IPS-18a (cell line): ENCODE measurements at regions not wholly inside any gene's neighbourhood (a gene's known extent, or its start where the extent isn't known, plus 50 kb on each side); places are given as distances from the start of the nearest gene placed in this dataset.

Experiments
- H3K27ac ChIP-seq: one replicate; pipeline ENCODE4 v1.5.1; 2013; ENCODE audit warnings: low read length
- H3K27me3 ChIP-seq: one replicate; pipeline ENCODE4 v1.6.1; 2013; ENCODE audit warnings: mild to moderate bottlenecking, low read length; ENCODE audit not compliant: control insufficient read depth, insufficient read depth
- H3K36me3 ChIP-seq: one replicate; pipeline ENCODE4 v1.6.1; 2013; ENCODE audit warnings: low read depth, low read length; ENCODE audit not compliant: control insufficient read depth
- H3K4me1 ChIP-seq: one replicate; pipeline ENCODE4 v1.6.1; 2013; ENCODE audit warnings: low read depth, low read length; ENCODE audit not compliant: control insufficient read depth
- H3K4me3 ChIP-seq: one replicate; pipeline ENCODE4 v1.5.1; 2013; ENCODE audit warnings: low read length
- H3K9ac ChIP-seq: one replicate; pipeline ENCODE4 v1.6.1; 2013; ENCODE audit warnings: mild to moderate bottlenecking, low read length, moderate library complexity
- H3K9me3 ChIP-seq: one replicate; pipeline ENCODE4 v1.6.1; 2013; ENCODE audit warnings: low read depth, low read length; ENCODE audit not compliant: control insufficient read depth

DNA sequence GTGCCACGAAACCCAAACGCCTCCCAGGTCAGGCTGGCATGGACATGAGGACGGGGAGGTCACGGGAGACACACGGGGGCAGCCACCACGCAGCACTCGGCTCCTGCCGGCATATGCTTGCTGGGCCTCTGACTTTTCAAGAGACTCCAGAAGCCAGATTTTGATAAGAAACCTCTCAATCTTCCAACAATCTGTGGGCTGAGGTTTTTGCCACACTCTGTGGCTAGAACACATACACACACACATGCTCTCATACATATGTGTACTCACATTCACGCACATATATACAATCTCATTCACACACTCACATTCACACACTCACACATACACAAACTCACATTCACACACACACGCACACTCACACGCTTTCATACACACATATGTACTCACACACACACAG is 86.7 kb upstream of the LINGO1 start:
- Histone ChIP-seq H3K4me1 (no peaks in the 10 kb centered on the region), H3K27ac (no peak overlapping the region), H3K4me3 (no peak overlapping the region), H3K36me3 (no peaks in the 10 kb centered on the region), H3K9me3 (no peaks in the 10 kb centered on the region), H3K9ac (no peak overlapping the region), H3K27me3 (no peaks in the 10 kb centered on the region)

DNA sequence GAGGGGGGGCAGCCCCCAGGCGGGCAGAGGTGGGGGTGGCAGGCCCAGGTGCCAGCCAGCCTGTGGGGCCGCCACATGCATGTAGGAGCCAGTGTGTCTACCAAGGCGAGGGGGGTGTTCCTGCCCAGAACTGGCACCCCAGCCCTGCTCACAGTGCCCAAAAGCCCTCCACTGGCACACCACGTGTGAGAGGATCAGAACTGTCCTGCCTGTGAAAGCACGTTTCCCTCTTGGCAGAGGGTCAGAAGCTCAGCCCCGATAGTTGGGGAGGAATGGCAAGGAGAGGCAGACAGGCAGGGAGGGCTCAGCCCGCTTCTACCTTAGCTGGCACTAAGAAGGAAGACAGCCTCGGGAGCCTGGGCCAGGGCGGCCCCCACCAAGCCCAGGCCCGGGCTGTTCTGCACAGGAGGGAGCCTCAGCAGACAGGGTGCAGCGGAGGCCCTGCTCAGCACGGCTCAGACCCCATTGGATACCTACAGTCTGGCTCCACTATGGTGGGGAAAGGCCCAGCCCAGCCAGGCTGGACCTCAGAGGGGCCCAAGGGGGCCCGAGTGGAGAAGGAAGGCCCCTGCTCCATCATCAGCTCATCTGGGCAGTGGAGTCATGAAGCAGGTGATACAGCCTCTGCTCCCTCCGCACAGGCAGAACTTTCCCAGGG is 84.8 kb upstream of the LINGO1 start:
- Histone ChIP-seq H3K9me3 (no peaks in the 10 kb centered on the region), H3K36me3 (no peaks in the 10 kb centered on the region), H3K9ac (no peak overlapping the region), H3K4me1 (peaks cover 5% of the 10 kb centered on the region), H3K27me3 (no peaks in the 10 kb centered on the region), H3K27ac (no peak overlapping the region), H3K4me3 (no peak overlapping the region)

- no peak overlapping the region for H3K9ac ChIP-seq
- no peaks in the 10 kb centered on the region for H3K9me3 ChIP-seq
- H3K4me1 ChIP-seq: peaks cover 5% of the 10 kb centered on the region
- no peak overlapping the region for H3K4me3 ChIP-seq
- no peak overlapping the region for H3K27ac ChIP-seq
- H3K36me3 ChIP-seq: no peaks in the 10 kb centered on the region
- H3K27me3 ChIP-seq: no peaks in the 10 kb centered on the region
Measured at GRCh38 chr15:77716632-77717332, 84.1 kb upstream of the LINGO1 start.

DNA sequence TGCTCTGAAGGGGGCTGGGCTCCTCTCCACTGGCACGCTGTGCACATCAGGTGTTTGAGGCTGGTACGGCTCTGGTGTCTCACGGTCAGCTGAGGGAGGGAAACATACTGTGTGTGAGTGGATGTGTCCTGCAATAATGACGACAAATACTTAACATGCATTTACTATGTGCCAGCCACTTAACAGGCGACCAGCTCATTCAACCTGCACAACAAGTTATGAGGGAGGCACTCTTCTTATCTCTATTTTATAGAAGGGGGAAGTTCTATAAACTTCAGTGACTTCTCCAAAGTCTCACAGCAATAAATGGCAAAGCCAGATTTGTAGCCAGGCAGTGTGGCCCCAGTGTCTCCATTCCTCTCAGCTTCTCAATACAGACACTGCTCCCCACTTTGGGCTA is 83.1 kb upstream of the LINGO1 start:
- Histone ChIP-seq H3K9ac (no peak overlapping the region), H3K4me1 (peaks cover 5% of the 10 kb centered on the region), H3K27me3 (no peaks in the 10 kb centered on the region), H3K9me3 (no peaks in the 10 kb centered on the region), H3K36me3 (no peaks in the 10 kb centered on the region), H3K4me3 (no peak overlapping the region), H3K27ac (no peak overlapping the region)

DNA sequence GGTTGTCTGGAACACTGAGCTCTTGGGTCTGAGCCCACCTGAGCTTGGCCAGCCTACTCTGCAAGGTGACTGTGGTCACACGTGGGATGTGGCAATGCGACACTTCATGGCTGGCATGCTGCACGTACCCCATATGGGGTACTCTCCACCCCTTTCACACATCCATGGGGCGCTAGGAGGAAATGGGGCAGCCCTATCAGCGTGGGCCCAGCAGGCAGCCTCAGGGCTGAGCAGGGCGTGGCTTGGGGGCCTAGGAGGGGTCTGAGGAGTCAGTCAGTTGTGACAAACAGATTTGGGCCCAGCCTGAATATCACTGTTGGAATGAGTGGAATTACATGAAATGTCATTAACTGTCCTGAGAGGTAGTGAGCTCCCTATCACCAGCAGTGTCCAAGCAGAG is 82.3 kb upstream of the LINGO1 start:
- Histone ChIP-seq H3K4me1 (peaks cover 5% of the 10 kb centered on the region), H3K27ac (no peak overlapping the region), H3K36me3 (no peaks in the 10 kb centered on the region), H3K9me3 (no peaks in the 10 kb centered on the region), H3K9ac (no peak overlapping the region), H3K4me3 (no peak overlapping the region), H3K27me3 (no peaks in the 10 kb centered on the region)

- Histone ChIP-seq H3K27ac (no peak overlapping the region), H3K4me1 (peaks cover 5% of the 10 kb centered on the region), H3K9ac (no peak overlapping the region), H3K27me3 (no peaks in the 10 kb centered on the region), H3K9me3 (no peaks in the 10 kb centered on the region), H3K36me3 (no peaks in the 10 kb centered on the region), H3K4me3 (no peak overlapping the region)
Measured at GRCh38 chr15:77714555-77714954, 81.8 kb upstream of the LINGO1 start.

DNA sequence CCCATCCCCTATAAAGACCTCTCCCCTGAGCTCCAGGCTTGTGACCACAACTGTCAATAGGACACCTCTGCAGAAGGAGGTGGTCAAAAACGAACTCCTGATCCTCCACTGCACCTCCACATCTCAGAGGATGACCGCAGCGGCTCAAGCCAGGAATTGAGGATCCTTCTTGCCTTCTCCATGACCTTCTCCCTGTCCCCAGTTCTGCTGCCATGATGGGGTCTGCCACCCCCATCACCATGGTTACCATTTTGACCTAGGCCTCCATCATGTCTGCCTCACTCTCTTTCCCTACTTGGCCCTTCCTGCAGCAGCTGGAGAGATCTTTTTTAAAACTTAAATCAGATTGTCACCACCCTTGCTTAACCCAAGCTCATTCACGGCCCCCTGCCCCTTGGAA is 81.3 kb upstream of the LINGO1 start:
- H3K9me3 ChIP-seq: no peaks in the 10 kb centered on the region
- no peaks in the 10 kb centered on the region for H3K36me3 ChIP-seq
- no peak overlapping the region for H3K9ac ChIP-seq
- H3K4me1 ChIP-seq: peaks cover 5% of the 10 kb centered on the region
- no peak overlapping the region for H3K27ac ChIP-seq
- H3K4me3 ChIP-seq: no peak overlapping the region
- H3K27me3 ChIP-seq: no peaks in the 10 kb centered on the region

- peaks cover 5% of the 10 kb centered on the region for H3K4me1 ChIP-seq
- no peaks in the 10 kb centered on the region for H3K27me3 ChIP-seq
- no peaks in the 10 kb centered on the region for H3K9me3 ChIP-seq
- no peak overlapping the region for H3K27ac ChIP-seq
- H3K9ac ChIP-seq: no peak overlapping the region
- H3K4me3 ChIP-seq: no peak overlapping the region
- no peaks in the 10 kb centered on the region for H3K36me3 ChIP-seq
Measured at GRCh38 chr15:77713281-77713680, 80.6 kb upstream of the LINGO1 start.

- no peak overlapping the region for H3K4me3 ChIP-seq
- no peak overlapping the region for H3K9ac ChIP-seq
- no peaks in the 10 kb centered on the region for H3K36me3 ChIP-seq
- H3K27ac ChIP-seq: no peak overlapping the region
- H3K9me3 ChIP-seq: no peaks in the 10 kb centered on the region
- peaks cover 5% of the 10 kb centered on the region for H3K4me1 ChIP-seq
- no peaks in the 10 kb centered on the region for H3K27me3 ChIP-seq
Measured at GRCh38 chr15:77712438-77712837, 79.7 kb upstream of the LINGO1 start.

DNA sequence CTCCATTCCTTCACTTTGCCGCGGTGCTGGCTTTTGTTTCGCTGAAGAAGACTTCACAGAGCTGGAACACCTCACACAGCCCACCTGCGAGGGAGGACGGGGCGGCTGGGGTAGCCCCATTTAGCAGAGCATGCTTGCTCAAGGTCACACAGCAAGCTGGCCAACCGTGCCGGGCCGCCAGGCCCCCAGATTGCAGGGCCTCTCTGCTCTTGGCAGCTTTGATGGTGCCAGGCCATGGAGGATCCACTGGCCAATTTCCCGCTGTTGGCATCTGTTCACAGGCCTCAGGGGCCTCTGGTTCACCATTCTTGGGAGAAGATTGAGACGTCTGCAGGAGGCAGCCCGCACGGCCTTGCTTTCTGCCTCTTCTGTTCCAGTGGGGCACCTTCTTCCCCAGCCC is 77.9 kb upstream of the LINGO1 start:
- Histone ChIP-seq H3K4me1 (peaks cover 5% of the 10 kb centered on the region), H3K4me3 (no peak overlapping the region), H3K9me3 (no peaks in the 10 kb centered on the region), H3K9ac (no peak overlapping the region), H3K36me3 (no peaks in the 10 kb centered on the region), H3K27ac (no peak overlapping the region), H3K27me3 (no peaks in the 10 kb centered on the region)

DNA sequence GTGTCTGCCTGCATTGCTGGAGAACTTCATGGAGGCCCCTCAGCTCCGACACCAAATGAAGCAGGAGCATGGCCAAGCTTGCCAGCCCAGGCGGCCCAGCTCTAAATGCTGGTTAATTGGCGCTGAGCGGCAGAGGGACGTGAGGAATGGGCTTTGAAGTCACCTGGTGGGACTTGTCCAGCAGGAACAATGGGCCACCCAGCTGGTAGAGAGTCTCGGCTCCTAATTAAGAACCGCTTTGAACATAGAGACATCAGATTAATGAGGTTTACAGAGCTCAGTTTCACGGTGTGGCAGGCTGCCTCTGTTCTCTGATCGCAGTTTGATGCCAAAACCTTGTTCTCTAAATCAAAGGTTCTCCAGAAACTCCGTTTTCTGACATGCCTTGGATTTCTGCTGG is 77.5 kb upstream of the LINGO1 start:
- Histone ChIP-seq H3K4me1 (peaks cover 5% of the 10 kb centered on the region), H3K36me3 (no peaks in the 10 kb centered on the region), H3K27me3 (no peaks in the 10 kb centered on the region), H3K9ac (no peak overlapping the region), H3K9me3 (no peaks in the 10 kb centered on the region), H3K27ac (no peak overlapping the region), H3K4me3 (no peak overlapping the region)
